DMS 273 (cell line): ENCODE measurements at regions not wholly inside any gene's neighbourhood (a gene's known extent, or its start where the extent isn't known, plus 50 kb on each side); places are given as distances from the start of the nearest gene placed in this dataset.

ENCODE experiments used
- DNase-seq: peaks from one replicate; lab custom pipeline; 2025; ENCODE audit not compliant: unreplicated experiment; lab: John Stamatoyannopoulos, UW

DNA sequence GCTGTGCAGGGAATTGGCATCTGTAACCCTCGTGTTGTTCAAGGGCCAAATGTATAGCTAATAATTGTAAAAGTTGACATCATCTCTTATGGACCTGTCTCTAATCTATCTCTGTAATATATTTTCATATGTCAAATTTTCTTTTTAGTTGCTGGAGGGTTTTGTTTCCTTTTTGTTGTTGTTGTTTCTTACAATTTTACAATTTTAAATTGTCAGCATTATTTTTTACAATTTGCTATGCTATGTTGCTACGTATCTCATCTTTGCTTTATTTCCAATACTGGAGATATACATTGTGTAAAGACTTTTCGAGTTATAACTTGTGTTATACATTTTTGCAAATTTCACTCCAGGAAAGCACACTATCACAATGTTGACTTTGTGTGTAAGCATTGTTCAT is 290.2 kb upstream of the SP4 start:
- DNase-seq, result no peak

DNA sequence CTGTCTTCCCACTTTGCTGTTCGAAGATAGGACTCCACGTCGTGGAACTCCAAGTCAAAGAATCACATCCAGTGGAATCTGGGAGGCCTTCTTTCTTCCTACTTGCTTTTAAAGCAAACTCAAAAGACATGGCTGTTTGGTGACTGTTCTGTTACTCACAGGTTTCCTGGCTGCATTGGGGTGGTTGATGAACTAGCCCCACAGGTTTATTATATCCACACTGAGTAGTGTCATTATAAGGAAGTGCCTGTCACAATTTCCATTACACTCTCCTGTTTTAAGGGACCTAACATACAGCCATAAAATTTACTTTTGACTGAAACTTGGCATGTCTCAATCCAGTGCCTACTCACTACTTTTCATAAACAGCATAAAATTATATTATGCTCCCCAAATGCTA is 287.3 kb upstream of the SP4 start:
- no peak for DNase-seq

DNA sequence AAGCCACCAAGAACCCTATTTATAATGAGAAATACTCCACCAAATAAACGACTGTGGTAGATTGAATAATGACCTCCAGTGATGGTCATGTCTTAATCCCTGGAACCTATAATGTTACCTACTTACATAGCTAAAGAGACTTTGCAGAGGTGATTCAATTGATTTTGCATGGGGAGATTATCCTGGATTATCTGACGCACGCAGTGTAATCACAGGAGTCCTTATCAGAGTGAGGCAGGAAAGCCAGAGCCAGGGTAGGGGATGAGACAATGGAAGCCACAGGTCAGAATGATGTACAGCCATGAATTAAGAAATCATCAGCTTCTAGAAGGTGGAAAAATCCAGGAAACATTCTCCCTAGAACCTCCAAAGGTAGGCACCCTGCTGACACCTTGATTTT is 286.4 kb upstream of the SP4 start:
- no peak for DNase-seq

DNA sequence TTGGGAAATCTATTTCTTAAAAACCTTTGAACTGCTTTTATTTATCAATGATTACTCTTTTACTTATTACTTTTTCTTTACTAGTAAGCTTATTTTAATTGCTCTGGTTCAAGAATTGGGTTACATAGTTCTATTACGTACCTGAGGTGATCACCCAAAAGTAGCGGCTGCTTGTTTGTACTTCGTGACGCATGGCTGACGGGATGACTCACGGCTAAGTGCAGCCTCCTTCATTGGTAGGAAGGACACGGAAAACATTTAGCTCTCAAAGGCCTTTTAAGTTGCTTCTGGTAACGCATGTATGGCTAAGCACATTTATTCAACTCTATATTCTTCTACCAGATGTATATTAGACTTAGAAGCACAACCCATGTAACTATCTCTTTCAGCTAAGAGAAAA is 285.8 kb upstream of the SP4 start:
- no peak for DNase-seq

DNA sequence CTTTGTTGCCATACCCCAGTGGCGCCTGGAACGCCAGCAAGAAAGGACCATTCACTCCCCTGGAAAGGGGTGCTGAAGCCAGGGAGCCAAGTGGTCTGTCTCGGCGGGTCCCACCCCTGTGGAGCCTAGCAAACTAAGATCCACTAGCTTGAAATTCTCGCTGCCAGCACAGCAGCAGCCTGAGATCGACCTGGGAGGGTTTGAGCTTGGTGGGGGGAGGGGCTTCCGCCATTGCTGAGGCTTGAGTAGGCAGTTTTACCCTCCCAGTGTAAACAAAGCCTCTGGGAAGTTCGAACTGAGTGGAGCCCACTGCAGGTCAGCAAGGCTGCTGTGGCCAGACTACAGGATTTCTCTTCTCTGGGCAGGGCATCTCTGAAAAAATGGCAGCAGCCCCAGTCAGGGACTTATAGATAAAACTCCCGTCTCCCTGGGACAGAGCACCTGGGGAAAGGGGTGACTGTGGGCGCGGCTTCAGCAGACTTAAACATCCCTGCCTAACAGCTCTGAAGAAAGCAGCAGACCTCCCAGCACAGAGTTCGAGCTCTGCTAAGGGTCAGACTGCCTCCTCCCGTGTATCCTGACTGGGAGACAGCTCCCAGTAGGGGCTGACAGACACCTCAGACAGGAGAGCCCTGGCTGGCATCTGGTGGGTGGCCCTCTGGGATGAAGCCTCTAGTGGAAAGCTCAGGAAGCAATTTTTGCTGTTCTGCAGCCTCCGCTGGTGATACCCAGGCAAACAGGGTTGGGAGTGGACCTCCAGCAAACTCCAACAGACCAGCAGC is 281.1 kb upstream of the SP4 start:
- DNase-seq, result no peak

DNA sequence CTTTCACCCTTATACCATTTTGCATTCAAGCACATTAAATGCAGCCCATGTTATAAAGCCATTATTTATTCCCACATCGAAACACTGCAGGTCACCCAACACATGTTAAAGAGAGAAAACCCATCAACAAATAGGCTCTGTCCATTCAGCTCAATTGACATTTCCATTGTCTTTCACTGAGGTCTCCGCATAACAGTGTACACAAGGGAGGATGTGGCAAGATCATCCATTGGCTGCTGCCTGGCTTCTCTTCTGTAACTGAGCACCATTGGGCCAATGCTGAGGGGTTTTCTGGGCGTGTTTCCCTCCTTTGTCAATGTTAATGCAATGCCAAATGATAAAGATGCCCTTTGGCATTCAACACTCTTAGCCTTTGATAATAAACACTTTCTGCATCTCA is 278.1 kb upstream of the SP4 start:
- no peak for DNase-seq

DNA sequence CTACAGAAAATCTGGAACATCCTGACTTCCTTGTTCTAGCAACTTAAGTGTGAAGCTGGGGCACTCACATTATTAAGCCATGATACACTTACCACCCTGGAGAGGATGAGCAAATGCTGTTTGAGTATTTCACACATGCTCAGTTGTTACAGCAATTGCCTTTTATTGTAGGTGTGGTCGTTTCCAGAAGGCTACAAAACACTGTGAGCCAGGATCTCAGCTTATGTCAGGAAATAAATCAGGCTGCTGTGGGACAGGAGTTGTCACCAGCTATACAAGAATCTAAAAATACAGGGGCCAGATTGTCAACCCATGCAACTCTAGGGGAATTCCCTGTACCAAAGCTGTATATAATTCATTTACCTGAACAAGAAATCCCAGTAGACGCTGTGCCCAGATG is 273.3 kb upstream of the SP4 start:
- DNase-seq, result no peak

DNA sequence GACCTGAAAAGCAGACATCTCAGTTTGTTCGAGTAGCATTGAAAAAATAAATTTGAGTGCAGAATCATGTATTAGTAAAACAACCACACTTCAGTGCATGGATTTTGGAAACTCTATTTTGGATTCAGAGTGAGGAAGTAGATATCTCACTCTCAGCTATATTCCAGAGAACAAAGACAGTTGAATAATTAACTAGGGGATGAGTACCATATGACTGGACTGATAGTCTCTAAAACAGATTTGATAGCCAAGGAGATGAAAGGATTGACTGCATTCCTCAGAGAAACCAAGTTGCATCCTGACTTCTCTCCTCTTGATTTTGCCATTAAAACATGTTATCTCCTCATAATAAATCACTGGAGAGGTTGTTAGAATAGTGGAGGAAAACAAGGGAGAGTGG is 268.4 kb upstream of the SP4 start:
- no peak for DNase-seq

DNA sequence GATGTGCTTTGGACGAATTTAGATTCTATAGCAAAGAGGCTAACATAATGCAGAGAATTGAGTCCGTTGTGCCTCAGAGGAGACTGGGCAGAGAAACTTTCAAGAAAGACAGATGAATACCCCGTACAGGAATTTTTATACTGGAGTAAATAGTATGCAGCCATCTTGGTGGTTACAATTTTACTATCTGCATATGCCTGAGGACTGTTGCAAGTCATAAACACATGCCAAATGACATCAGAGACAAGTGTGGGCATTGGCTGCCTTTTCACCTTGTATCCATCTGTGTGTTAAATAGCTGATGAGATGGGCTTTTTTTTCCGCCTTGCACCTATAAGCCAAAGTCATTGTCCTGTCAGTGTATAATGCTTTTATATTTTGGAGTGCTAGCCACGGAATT is 267.5 kb upstream of the SP4 start:
- no peak for DNase-seq

DNA sequence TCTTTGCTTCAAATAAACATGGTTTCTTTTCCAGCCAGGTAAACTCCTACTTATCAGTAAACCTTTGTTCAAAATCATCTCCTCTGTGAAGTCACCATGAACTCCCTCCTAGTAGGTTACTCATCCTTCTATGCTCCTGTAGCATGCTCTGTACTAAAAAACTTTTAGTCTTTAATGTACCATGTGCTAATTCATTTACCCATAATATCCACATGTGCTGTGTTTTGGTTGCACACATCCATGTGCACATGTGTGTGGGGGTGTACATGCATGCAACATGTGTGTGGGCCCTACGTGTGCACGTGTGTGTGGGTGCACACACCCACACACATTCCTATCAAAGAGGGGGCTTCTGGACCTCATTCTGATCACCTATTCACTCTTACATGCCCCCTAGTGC is 259.9 kb upstream of the SP4 start:
- no peak for DNase-seq

DNA sequence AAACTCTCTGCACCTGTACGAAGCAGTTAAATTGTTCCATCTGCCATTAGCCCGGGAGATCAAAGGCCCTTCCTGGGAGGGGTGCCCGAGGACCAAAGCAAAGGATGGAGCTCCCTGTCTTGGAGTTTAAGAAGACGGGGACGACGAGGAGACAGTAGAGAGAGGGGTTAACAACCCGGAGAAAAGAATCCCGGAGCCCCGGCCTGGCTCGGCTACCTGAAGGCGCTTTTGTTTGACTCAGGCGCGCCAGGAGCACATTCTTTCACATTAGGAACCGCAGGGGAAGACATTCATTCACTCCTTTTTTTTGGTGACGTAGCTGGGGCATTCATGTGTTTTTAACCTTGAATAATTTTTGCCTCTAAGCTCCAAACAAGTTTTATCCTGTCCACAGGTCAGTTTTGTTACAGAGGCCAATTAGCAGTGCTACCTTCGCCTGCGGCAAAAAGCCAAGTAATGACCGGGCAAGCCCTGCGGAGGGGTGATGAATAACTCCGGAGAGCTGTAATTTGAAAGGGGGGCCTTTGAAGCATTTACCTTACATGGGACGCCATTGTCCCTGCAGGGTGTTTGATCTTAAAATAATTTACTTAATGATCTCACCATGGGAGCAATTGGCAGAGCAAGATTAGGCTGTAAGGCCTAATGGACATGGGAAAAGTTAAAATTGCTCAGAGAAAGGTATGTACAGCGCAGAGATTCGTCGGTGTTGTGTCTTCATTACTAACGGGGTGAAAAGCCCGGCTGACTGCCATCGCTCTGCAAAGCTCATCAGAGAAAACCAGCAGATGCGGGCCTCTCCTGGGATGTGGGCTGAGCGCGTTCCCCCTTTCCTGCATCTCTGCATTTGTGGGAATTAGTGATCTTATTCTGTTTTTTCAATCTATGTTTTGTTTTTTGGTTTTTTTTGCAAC is 258.0 kb upstream of the SP4 start:
- no peak for DNase-seq

DNA sequence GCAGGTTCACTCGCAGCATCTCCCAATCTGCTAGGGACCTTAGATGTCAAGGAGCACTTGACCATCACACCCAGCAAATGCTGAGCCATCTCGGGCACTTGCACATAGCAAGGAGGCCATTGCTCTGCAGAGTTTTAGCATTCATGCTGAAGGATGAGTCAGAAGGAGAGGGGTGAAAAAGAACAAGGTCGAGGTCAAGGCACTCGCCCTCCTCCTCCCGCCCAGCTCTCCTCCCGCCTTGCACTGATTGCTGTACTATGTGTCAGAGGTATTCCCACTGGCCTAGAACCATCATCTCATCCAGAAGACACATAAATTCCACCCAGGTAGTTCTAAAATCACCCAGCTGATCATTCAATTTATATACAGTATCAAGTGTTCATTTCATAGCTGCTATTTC is 255.1 kb upstream of the SP4 start:
- no peak for DNase-seq

DNA sequence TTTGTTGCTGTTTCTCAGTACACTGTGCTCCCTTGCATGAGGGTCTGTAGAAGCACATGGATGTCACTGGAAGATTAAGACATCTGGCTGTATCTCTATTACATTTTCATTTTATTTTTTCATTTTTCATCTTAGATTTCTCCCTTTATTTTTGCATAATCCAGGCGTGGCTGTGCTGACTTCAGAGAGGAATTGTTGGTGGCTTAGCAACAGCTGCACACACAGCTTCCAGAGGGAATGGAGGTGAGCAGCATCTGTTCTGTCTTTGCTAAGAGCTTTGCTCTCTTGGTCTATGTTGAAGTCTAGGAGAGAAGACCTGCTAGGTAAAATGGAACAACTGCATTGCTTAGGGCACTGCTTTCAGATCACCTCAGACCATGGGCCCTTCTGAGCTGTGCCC is 254.4 kb upstream of the SP4 start:
- no peak for DNase-seq

DNA sequence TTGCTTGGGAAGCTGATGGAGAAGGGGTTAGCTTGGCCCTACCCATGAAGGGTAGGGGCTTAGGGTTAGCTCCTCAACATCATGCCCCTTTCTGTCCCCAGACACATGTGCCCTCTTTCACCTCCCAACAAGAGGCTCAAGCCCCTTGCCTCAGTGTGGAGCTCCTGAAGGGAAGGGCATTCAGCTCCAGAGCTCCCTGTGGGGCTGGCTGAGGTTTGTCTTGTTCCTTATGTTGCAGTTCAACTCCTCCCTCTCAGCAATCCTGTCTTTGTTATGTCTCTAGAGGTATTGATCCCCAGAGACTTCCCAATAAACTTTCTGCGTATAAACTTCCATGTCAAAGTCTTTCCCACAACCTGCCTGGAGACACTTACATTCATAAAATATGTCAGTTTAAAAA is 252.2 kb upstream of the SP4 start:
- DNase-seq, result no peak

DNA sequence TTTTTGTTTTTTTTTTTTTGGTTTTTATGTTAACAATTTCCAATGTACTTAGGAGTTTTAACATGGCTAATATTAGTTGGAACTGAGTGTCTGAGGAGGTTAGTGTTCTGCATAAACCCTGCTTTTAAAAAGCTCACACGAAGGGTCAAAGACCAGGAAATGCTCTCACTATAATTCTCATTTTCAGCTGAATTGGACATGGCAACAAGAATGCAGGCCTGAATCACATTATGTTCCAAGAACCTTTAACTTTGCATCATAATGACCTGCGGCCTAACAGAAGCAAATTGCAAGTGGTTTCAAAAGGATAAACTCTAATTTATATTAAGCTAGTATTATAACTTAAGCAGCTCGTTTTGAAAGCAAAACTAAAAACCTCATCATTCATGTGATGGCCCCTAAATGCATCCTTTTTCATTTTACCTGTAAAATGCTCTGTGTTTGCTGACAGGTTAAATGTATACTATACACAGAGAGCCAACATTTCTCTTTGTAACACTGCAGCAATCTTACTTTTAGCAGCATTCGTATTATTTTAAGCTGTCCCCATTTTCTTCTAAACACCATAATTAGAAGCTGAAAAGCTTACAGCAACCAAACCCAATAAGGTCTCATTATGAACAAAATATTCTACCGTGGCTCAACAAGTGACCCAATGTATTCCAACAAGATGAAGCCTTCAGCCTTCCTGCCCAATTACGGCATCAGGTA is 242.8 kb upstream of the SP4 start:
- no peak for DNase-seq

DNA sequence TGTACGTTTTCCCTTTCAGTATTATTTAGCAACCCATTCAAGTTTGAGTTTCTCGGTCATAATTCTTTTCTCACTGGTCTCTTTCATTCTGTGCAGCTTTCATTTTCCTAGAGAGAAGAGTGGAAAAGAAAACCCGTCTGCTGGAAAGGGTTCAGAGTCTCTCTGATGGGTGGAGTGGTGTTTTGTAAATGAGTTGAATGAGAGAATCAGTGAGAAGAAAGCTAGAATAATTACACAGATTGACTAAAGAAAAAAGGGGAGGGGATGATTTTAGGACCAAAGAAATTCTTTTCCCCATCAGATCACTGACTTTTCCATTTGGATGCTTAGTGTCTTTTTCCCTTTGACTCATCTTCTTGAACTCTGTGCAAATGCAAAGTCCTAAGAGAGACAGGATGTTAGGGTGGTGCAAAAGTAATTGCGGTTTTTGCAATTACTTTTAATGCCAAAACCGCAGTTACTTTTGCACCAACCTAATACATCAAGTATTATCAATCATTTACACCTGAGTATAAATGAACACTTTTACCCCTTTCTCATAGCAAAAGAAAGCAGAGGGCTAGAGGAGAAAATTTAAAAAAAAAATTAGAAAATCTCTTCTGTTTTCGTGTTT is 242.1 kb upstream of the SP4 start:
- DNase-seq, result no peak

DNA sequence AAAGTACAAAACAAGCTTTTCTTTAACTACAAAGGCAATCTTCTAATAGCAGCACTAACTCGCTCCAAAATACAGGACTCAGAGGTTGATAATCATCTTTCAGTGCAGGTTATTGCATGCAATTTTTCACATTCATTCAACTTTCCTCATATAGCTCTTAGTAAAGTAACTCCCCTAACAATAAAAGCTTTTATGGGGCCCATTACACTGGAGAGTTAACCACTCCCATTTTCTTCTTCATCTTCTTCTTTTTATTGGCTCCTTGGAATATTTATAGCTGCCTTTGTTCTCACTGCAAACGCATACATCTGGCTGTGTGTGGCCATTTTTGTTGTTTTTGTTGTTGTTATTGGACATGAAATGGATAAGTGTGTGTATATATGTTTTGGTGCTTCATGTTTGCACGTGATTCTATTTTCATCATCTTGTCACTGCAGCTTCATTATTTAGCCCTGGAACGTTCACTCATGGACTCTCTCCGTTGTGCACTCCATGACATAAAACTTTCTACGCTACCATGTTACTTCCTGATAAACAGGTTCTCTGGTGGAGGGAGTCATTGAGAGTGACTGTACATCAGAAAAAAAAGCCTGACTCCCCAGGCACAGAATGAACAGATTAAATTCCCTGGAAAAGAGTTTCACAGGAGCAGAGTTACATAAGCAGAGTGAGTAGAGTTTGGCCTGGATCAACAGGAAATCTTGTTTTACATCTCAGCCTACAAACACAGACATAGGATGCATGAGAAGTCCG is 236.4 kb upstream of the SP4 start:
- DNase-seq, result no peak

DNA sequence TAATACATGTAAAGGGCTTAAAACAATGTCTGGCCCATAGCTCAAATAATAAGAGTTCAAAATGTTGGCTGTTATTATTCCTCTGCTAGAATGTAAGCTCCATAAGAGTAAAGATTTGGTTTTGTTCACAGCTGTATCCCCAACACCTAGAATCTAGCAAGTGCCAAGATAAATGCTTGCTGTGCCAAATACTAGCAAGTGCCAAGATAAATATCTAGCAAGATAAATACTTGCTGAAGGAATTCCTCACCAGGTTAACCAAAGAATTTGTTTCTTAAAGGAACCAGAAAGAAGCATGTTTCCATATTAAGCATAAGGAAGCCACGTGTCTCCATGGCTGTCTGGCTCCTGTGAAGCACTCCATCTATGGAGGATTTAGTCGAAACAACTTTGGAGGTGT is 235.2 kb upstream of the SP4 start:
- DNase-seq, result no peak

DNA sequence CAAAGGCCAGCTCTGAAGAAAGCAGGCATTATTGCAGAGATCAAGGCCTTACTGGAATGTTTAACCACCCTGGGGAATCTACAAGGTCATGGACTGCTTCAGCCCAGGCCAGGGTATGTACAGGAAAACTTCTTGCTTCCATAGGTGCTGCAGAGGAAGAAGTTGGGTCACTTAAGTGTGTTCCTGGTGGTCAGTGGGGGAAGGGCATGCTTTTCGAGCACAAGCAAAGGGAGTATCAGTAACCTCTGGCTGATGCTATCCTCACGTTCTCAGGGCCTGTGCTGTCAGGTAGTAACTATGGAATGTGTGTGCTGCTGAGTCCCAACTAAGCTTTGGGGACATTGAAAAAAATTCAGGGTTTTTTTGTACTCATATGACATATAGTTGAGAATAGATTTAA is 234.0 kb upstream of the SP4 start:
- DNase-seq, result no peak

DNA sequence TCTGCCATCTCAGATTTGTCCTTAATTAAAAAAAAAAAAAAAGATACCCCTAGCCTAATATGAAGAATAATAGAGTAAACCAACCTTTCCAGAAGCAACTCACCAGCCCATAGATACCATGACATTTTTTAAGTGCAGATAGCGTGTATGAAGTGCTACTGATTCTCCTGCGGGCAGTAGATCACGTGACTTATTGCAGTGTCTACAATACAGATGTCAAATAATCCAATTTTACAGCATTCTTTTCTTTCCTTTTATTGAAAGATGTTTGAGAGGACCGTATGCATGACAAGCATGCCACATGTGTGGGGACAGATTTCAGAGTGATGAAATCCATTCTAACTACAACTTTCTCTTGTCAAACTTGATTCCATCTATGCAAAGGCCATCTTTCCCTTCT is 232.9 kb upstream of the SP4 start:
- no peak for DNase-seq

DNA sequence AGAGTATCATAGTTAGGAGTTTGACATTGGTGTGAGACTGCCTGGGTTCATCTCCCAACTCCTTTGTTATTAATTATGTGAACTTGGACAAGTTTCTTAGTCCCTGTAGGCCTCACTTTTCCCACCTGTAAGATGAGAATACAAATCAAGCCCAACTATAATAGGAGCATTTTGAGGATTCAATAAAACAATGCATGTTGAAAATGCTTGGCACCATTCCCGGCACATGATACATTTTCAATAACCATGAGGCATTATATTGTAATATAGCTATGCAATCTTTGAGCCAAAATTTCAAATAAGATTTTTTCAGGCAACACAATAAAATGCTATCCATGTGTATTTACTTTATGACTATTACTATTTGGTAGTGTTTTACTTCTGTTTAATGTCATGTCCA is 229.0 kb upstream of the SP4 start:
- DNase-seq, result no peak
